A172 (cell line): ENCODE measurements at regions not wholly inside any gene's neighbourhood (a gene's known extent, or its start where the extent isn't known, plus 50 kb on each side); places are given as distances from the start of the nearest gene placed in this dataset.
A peak's percentile ranks its signal among the peaks of the same experiment; 100 is the strongest.

ENCODE experiments used
- DNase-seq: peaks from one replicate; pipeline ENCODE4 v3.0.0-alpha.2; 2015; ENCODE audit warnings: low spot score

DNA sequence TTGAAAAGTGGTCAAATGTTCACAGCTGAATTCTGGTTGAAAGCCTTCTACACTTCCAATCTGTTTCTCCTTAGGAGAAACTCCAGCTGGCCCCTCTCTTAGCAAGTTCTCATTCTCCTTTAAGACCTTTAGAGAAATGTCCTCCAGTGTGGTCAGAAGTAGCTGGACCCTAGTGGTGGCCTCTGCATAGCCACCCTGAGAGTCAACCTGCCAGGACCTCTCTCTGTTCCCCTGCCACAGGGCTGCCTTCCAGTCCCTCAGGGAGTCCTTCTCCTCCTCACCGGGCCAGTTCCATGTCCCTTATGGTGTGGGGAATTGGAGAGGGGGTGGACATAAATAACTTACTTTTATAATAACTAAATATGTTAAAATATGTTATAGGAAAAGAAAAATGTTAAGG is 200.9 kb upstream of the PKDCC start:
- no peak for DNase-seq

DNA sequence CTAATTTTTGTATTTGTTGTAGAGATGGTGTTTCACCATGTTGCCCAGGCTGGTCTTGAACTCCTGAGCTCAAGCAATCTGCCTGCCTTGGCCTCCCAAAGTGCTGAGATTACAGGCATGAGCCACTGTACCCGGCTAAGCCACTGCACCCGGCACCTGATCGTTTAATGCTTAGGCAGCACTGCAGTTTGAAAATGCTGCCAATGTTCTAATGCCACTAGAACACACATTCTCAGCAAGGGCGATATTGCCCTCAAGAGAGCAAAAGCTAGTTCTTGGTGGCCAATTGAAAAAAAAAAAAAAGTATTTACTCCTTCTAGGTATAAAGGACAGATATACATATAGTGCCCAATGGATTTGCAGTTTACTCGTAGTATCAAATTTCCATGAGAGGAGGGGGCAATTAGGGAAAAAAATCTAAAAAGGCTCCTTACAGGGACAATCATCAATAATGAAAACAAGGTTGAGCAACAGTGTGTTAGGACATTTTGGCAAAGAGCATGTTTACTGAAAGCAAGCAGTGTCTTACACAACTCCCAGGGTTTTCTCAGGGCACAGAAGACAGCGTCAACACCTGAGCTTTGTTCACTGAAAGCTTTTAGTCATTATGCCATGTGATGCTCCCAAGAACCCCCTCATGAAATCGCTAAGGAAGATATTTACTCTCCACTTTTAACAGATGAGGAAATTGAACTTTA is 199.9 kb upstream of the PKDCC start:
- no peak for DNase-seq

DNA sequence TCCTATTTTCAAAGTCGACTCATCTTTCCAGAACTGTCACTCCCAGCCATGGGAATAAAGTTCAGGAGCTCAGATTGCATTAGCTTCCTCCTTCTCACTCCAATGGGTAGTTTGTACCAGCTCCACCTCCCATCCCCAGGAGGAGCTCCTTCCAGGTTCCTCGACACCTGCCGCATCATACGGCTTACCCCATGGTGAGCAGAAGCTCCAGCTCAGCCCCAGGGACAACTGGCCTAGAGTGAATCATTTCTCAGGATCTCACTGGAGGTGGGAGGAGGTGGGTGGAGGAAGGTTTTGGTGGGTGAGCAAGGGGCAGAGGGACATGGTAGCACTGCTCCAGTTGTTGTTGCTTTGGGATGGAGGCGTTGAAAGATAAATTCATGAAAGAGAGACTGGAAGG is 196.3 kb upstream of the PKDCC start:
- DNase-seq, result no peak

DNA sequence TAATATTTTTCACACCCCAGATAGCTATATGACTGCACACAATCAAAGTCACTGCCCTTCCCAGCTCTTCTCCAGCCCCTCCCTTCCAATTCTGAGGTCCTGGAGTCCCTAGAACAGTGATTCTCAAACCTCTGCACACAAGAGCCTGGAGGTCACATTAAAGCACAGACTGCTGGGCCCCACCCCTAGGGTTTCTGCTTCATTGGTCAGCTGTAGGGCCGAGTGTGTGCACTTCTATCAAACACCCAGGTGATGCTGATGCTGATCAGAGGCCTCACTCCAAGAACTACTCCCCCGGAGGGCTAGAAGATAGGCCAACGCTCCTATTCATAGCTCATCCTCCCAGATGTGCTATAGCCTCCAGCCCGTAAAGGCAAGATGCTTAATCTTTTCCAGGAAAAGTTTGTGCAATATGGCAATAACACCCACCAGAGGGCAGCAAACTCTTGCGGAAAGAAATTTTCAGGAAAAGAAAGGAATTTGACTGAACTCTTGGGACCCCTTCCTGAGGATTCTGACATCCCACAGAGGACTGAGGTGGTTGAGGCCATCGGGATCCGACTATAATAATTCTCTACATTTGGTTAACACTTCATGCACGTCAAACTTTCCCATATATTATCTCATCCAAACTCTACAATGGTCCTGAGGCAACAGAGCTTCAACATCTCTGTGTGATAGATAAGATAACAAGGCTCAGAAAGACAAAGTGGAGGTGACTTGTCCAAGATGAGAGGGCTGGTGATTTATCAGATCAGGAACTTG is 194.2 kb upstream of the PKDCC start:
- peak; percentile 50 for DNase-seq

DNA sequence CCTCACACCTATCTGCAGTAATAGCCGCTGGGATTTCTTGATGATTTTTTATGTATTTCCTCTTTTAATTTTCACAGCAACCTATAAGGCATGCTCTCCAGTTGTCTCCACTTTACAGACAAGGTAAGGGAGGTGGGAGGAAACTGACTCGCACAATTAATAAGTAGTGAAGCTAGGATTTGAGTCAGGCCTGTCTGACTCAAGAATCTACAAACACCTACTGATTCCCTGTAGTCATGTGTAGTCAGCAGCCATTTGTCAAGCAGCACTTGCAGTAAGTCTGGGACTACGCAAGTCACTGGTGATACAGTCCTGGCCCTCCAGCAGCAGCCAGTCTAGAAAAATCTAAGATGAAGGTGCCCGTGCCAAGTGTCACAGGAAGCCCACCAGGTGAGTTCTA is 193.6 kb upstream of the PKDCC start:
- DNase-seq, result no peak

DNA sequence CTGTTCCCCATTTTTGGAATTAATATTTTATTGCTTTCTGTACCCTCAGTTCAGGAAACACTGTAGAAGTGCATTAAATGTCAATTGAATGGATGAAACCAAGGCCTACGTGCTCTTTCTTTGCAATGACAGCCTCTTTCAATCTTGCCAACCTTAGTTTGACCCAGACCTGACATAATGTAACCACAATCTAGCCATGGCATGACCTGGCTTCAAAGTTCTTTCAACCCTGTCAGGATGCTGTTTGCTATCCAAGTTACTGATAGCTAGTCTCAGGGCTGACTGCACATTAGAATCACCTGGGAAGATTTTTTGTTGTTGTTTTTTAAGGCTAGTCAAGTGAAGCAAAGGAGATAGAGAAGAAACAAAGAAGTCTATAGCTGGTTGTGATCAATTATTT is 190.9 kb upstream of the PKDCC start:
- no peak for DNase-seq

DNA sequence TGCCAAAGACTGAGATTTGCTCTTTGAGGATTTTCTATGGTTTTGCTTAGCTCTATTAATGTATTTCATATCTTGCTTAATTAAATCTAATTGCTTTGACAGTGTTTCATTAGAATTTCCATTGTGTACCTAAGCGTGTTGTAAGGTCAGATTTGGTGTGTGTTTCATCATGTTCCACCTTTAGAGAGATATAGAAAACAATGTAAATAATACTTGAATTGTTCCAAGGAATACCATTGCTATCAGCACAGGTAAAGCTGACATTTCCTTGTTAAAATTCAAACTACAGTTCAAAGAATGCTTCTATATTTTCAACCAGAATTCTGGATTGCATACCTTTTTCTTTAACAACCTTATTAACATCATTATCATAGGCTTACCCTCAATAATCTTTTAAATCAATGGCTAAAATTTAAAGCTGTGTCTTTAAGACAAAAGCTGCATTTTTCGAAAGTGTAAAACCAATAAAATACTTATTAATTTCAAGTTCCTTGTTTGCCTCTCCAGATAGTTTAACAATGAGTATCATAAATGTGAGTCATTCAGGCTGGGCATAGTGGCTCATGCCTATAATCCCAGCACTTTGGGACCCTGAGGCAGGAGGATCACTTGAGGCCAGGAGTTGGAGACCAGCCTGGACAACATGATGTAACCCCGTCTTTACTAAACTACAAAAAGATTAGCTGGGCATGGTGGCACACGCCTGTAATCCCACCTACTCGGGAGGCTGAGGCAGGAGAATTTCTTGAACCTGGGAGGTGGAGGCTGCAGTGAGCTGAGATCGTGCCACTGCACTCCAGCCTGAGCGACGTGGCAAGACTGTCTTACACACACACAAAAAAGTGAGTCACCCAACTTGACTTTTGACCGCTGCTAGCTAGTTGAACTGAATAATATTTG is 188.0 kb upstream of the PKDCC start:
- peak; percentile 36 for DNase-seq

DNA sequence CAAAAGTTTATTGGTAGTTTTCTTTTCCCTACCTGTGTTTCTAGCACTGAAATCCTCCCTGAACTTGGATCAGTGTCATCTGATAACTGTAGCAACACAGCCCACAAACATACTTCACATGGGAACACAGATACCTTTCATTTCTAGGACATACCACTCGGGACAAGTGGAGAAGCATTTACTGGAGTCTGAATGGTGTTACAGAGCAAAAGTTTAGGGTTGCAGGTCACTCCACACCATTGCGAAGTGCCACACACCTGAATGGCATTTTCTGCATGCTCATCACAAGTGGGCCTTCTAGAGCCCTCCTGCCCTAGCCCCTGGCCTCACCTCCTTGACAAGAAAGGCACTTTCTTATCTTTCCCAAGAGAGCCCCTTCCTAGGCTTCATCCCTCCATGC is 184.8 kb upstream of the PKDCC start:
- no peak for DNase-seq

DNA sequence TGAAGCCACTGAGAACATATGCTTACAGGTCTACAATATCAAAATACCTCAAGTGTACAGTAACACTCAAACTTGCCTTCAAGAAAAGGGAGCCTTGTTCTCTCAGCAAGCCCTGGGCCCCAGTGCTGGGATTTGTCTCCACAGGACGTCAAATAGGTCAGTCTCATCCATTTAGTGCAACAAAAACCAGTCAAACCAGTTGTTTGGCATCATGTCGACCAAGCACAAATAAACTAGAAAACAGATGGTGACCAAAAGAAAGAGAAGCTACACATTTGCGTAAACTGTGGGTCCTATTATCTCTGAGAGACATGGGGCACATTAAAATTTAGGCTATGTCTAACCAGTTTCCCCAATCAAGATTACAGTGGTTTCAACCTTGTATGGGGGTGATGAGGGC is 182.6 kb upstream of the PKDCC start:
- no peak for DNase-seq

DNA sequence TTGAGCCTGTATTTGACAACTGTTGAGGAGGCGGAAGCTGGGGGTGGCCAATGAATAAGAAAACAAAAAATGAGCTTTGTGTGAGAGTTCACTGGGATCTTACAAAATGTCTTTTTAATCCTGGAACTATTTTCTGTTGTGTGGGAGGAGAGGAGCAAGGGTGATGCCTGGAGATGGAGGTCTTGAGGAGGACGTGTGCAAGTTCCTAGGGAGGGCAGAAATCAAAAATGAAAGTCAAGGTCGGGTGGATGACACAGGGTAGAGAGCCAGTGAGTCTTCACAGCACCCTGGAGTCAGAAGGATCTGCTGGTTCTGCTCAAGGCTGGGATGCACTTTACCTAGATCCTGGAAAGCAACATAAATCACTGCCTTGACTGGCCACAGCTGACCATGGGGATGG is 180.3 kb upstream of the PKDCC start:
- no peak for DNase-seq

DNA sequence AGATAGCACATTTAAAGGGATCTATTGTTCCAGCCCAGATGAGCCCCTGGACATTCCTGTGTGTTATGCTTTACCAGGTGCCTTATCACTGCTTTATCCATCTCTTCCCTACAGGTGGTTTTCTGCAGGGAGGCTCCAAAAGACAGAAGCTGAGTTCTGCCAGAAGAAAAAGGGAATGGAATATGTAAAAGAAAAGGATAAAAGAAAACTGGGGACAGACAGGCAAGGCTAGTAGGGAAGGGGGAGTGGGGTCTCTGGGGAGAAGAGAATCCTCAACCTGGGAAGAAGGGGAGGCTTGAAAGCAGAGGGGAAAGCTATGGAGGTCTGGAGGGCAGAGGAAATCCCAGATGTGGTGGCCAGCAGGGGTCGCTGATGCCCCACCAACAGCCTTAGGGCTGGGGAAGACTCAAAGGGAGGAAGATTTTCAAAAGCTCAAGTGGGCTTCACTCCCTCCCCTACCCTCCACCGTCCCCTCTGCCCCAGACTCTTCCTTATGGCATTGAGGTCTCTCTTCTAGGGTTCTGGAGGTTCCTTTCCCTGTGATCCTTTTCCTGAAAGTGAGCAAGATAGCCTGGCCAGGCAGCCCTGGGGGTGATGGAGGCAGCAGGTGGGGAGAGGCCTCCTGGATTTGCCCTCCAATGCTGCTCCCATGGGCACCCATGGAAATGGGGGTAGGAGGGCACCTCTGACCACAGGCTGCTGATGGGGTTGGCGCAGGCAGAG is 178.1 kb upstream of the PKDCC start:
- peak; percentile 48 for DNase-seq

DNA sequence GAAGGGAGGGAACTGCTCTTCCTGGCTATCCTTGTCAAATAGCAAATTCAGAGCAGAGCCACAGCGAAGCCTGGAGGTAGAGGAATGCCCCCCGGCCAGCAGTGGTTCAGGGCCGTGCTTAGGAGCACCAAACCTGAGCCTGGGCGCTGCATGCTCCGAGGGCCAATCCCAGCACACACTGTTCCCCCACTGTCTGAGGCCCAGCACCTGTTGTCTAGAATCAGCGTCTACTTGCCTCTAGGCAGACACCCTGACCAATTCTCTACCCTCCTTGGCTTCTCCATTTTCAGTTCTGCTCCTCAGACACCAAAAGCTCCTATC is 177.6 kb upstream of the PKDCC start:
- no peak for DNase-seq

DNA sequence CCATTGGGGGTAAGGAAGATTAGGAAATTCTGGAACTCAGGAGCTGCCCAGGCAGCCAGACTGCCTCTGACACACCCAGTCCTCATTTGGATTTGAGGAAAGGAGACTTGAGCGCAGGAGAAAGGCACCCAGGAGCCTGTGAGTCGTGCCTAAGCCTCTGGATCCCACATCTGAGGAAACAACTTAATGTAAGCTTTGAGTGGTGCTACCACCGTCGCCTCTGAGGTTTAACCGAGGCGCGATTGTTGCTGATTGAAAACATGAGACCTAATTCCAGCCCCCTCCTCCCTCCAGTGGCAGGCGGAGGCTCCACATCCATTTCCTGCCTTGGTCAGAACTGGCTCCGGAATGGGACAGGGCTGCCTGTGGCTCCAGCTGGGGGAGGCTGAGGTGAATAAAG is 176.7 kb upstream of the PKDCC start:
- no peak for DNase-seq

DNA sequence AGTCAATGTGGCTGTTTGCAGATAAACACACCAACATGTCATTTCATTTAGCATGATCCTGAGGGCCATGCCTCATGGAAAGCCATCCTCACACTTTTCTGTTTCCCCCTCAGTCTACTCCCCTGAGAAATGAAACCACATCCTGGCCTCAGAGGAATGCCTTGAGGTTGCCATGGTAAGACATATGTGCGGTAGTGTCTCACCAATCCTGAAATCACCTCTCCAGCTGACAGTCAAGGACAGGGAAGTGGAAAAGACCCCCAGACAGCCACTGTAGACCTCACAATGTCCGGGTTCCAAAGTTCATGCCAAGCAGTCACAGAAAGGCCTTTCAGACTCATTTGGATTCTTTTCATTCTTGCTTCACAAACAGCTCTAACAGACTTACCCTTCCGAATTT is 175.2 kb upstream of the PKDCC start:
- DNase-seq, result peak; percentile 19

DNA sequence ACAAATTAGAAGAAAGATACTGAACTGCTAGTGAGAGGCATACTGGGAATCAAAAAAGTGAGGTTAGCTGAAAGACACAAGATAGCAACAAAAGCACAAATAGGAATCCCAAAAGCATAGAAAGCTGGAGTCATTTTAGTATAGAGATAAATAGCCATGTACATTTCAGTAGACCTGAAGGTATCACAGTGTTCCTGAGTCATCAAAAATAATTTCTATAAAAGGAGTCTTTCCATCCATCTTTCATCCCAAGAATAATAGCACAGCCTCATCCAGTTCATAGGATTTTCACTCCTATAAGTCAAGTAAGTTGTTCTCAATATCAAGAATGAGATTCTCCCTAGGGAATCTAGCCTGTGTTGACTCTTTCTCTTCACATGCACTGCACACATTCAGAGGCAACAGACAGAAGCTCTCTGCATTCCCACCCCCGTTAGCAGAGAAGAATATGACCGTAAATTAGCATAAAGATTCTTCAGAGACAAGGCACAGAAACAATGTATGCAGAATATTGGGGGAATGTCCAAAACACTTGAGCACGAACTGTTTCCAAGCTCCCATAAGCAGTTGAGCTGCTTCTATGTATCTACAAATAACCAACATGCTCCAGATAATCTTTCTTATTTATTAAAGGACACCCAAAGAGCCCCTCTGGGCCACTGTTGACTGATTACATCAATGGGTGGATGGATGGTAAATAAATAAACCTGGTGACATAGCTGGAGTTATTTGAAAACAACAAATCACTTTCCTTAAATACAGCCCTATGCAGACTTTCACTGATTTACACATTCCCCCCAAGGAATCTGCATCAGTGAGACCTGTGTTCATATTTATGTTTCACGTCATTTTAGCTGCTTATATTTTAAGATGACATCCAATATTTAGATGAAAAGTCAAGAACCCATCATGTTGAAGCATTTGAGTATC is 174.5 kb upstream of the PKDCC start:
- no peak for DNase-seq

DNA sequence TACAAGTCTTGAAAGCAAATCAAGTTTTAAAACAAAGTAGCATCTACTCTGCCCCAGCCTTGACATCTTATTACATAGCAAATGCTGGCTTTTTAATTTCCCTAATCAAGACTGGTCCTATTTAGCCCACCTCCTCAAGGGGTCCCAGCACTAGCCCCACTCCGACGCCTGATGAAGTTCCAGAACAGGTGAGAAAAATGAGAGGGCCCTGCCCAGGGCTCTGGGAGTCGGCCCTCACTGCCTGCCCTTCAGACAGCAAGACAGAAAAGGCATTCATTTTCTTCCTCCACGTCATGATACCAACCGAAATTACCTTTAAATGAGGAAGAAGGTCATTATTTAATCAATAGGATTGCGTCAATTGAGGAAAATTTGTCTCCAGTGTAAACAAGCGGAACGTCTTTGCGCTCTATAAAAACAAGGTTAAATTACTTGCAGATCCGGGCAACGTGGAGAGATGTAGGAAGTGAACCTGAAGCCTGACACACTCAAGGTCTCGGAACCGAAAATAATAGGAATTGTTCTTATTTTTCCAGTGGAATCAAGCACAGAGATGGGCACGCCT is 170.6 kb upstream of the PKDCC start:
- no peak for DNase-seq

DNA sequence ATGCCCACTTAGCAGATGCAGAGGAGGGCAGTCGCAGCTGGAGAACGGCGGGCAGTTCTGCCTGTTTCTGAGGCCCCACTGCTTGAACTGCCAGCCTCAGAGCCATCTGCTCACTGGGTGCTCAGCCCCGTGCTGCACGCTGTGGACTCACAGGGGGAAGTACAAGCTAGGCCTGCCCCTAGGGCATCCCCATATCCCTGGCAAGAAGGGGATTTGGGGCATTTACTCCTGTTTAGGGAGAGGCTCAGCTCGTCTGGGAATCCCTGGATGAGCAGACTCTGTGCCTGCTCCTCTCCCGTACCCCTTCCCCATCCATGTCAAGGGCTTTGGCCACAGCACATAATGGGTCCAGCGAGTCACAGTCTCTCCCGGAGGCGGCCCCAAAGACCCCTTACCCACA is 169.8 kb upstream of the PKDCC start:
- no peak for DNase-seq

DNA sequence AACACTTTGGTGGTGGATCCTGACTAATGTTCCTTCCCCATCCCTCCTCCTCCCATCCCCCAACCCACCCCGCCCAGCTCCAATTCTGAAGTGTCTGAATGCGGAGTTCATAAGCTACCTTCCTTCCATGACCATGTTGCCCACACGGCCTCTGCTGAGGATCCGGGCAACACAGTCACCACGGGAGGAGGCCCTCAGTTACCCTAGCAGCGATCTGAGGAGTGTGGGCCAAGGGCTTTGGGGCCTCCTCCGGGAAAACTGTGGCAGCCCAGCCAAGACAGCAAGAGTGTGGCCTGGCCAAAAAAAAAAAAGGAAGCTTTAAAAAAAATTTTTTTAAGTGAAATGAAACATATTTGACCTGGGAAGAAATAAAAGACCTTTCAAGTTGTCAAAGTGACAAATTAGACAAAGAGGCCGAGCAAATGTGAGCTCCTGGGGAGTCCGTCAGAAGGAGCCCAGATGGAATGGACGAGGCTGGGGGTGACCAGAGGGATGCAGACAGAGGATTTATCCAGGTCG is 169.0 kb upstream of the PKDCC start:
- DNase-seq, result no peak

DNA sequence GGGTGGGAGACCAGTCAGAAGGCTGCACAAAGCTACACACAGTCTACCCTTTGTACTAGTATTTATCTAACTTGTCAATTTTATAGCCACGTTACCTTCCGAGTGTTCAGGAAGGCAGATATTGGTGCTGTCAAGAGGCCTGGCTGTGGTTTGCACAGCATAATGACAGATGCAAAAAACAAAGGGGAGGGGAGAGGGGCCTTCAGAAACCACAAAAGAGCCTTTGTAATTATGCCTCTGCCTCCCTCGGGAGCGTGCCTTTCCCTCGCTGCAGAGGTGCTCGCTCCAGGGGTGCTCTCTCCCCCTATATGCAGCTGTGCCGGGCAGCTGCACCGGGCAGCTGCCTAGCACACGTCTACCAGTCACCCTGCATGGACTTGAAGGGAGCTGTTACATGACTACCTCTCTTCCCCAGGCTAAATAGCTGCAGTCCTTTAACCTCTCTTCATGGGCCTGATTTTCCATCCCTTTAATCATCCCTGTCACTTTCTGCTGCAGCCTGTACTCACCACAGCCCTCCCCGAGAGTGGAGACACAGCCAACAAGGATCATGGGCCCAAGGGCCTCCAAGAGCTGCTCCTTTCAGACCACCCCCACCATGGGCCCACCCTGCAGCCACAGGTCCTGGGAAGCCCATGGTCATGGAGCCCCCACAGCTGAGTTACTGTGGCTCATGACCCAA is 168.4 kb upstream of the PKDCC start:
- DNase-seq, result peak; percentile 42
